Activated naive CD4-positive, alpha-beta T cell treated with anti-CD3 and anti-CD28 coated beads, Interleukin-2, amount 50 U/mL, for 24 hours (primary cell): ENCODE measurements at regions not wholly inside any gene's neighbourhood (a gene's known extent, or its start where the extent isn't known, plus 50 kb on each side); places are given as distances from the start of the nearest gene placed in this dataset.

Experiments
- H3K27ac Mint-ChIP-seq: one replicate; pipeline ENCODE4 v1.8.0; 2021; ENCODE audit warnings: mild to moderate bottlenecking, mixed read lengths
- H3K27me3 Mint-ChIP-seq: one replicate; pipeline ENCODE4 v1.8.0; 2021; ENCODE audit warnings: mixed read lengths
- H3K36me3 Mint-ChIP-seq: one replicate; pipeline ENCODE4 v1.8.0; 2021; ENCODE audit warnings: mixed read lengths
- H3K4me1 Mint-ChIP-seq: one replicate; pipeline ENCODE4 v1.8.0; 2021; ENCODE audit warnings: mixed read lengths
- H3K4me3 Mint-ChIP-seq: one replicate; pipeline ENCODE4 v1.8.0; 2021; ENCODE audit warnings: mild to moderate bottlenecking, mixed read lengths
- H3K9me3 Mint-ChIP-seq: one replicate; pipeline ENCODE4 v1.8.0; 2021; ENCODE audit warnings: mixed read lengths

- H3K27me3 Mint-ChIP-seq: peaks cover 16% of the 10 kb centered on the region
- no peaks in the 10 kb centered on the region for H3K36me3 Mint-ChIP-seq
- no peak overlapping the region for H3K27ac Mint-ChIP-seq
- peaks cover 10% of the 10 kb centered on the region for H3K9me3 Mint-ChIP-seq
- H3K4me3 Mint-ChIP-seq: no peak overlapping the region
- H3K4me1 Mint-ChIP-seq: no peaks in the 10 kb centered on the region
Observed at GRCh38 chr13:111898956-111899713, 167.8 kb upstream of the SOX1 start.

- no peak overlapping the region for H3K27ac Mint-ChIP-seq
- no peaks in the 10 kb centered on the region for H3K4me1 Mint-ChIP-seq
- peaks cover 9% of the 10 kb centered on the region for H3K27me3 Mint-ChIP-seq
- H3K9me3 Mint-ChIP-seq: peaks cover 7% of the 10 kb centered on the region
- no peak overlapping the region for H3K4me3 Mint-ChIP-seq
- no peaks in the 10 kb centered on the region for H3K36me3 Mint-ChIP-seq
Observed at GRCh38 chr13:111899714-111900389, 167.1 kb upstream of the SOX1 start.

- Mint-ChIP-seq H3K36me3 (no peaks in the 10 kb centered on the region), H3K4me1 (no peaks in the 10 kb centered on the region), H3K4me3 (no peak overlapping the region), H3K9me3 (peaks cover 8% of the 10 kb centered on the region), H3K27ac (no peak overlapping the region), H3K27me3 (peaks cover 8% of the 10 kb centered on the region)
Observed at GRCh38 chr13:111900390-111901131, 166.4 kb upstream of the SOX1 start.

GRCh38 chr13:111901267-111901915 is 165.6 kb upstream of the SOX1 start:
- H3K27me3 Mint-ChIP-seq: peaks cover 4% of the 10 kb centered on the region

GRCh38 chr13:111902726-111903125 is 164.2 kb upstream of the SOX1 start:
- Mint-ChIP-seq H3K27ac (no peak overlapping the region), H3K4me1 (no peaks in the 10 kb centered on the region), H3K27me3 (peaks cover 4% of the 10 kb centered on the region), H3K9me3 (peaks cover 4% of the 10 kb centered on the region), H3K4me3 (no peak overlapping the region), H3K36me3 (no peaks in the 10 kb centered on the region)

More at GRCh38 chr13:111901267-111901915, 165.6 kb upstream of the SOX1 start:
- peaks cover 4% of the 10 kb centered on the region for H3K9me3 Mint-ChIP-seq
- no peaks in the 10 kb centered on the region for H3K4me1 Mint-ChIP-seq
- H3K27ac Mint-ChIP-seq: no peak overlapping the region
- no peak overlapping the region for H3K4me3 Mint-ChIP-seq
- H3K36me3 Mint-ChIP-seq: no peaks in the 10 kb centered on the region

GRCh38 chr13:111903143-111903542 is 163.8 kb upstream of the SOX1 start:
- Mint-ChIP-seq H3K4me3 (no peak overlapping the region), H3K36me3 (no peaks in the 10 kb centered on the region), H3K9me3 (peaks cover 4% of the 10 kb centered on the region), H3K27ac (no peak overlapping the region), H3K4me1 (no peaks in the 10 kb centered on the region), H3K27me3 (peaks cover 2% of the 10 kb centered on the region)

- Mint-ChIP-seq H3K27me3 (peaks cover 2% of the 10 kb centered on the region), H3K9me3 (peaks cover 4% of the 10 kb centered on the region), H3K27ac (no peak overlapping the region), H3K4me3 (no peak overlapping the region), H3K4me1 (no peaks in the 10 kb centered on the region), H3K36me3 (no peaks in the 10 kb centered on the region)
Observed at GRCh38 chr13:111904166-111904565, 162.8 kb upstream of the SOX1 start.

- H3K36me3 Mint-ChIP-seq: no peaks in the 10 kb centered on the region
- H3K9me3 Mint-ChIP-seq: peaks cover 4% of the 10 kb centered on the region
- no peaks in the 10 kb centered on the region for H3K4me1 Mint-ChIP-seq
- H3K27me3 Mint-ChIP-seq: peaks cover 2% of the 10 kb centered on the region
- no peak overlapping the region for H3K4me3 Mint-ChIP-seq
- H3K27ac Mint-ChIP-seq: no peak overlapping the region
Observed at GRCh38 chr13:111904701-111905608, 162.0 kb upstream of the SOX1 start.

- Mint-ChIP-seq H3K27ac (no peak overlapping the region), H3K27me3 (peaks cover 2% of the 10 kb centered on the region), H3K36me3 (no peaks in the 10 kb centered on the region), H3K4me3 (no peak overlapping the region), H3K4me1 (no peaks in the 10 kb centered on the region), H3K9me3 (peaks cover 4% of the 10 kb centered on the region)
Observed at GRCh38 chr13:111905609-111905945, 161.4 kb upstream of the SOX1 start.

GRCh38 chr13:111906306-111906705 is 160.6 kb upstream of the SOX1 start:
- Mint-ChIP-seq H3K27me3 (peaks cover 2% of the 10 kb centered on the region), H3K4me1 (no peaks in the 10 kb centered on the region), H3K36me3 (no peaks in the 10 kb centered on the region), H3K9me3 (peaks cover 4% of the 10 kb centered on the region), H3K4me3 (no peak overlapping the region), H3K27ac (no peak overlapping the region)

- Mint-ChIP-seq H3K27me3 (peaks cover 2% of the 10 kb centered on the region), H3K4me3 (no peak overlapping the region), H3K4me1 (no peaks in the 10 kb centered on the region), H3K27ac (no peak overlapping the region), H3K36me3 (no peaks in the 10 kb centered on the region), H3K9me3 (peaks cover 4% of the 10 kb centered on the region)
Observed at GRCh38 chr13:111906816-111907215, 160.1 kb upstream of the SOX1 start.

GRCh38 chr13:111907341-111907880 is 159.5 kb upstream of the SOX1 start:
- H3K9me3 Mint-ChIP-seq: peaks cover 4% of the 10 kb centered on the region
- peaks cover 2% of the 10 kb centered on the region for H3K27me3 Mint-ChIP-seq
- no peaks in the 10 kb centered on the region for H3K4me1 Mint-ChIP-seq
- H3K36me3 Mint-ChIP-seq: no peaks in the 10 kb centered on the region
- no peak overlapping the region for H3K27ac Mint-ChIP-seq
- H3K4me3 Mint-ChIP-seq: no peak overlapping the region

GRCh38 chr13:111908361-111908760 is 158.6 kb upstream of the SOX1 start:
- Mint-ChIP-seq H3K4me3 (no peak overlapping the region), H3K4me1 (no peaks in the 10 kb centered on the region), H3K27ac (no peak overlapping the region), H3K27me3 (peaks cover 2% of the 10 kb centered on the region), H3K9me3 (peaks cover 4% of the 10 kb centered on the region), H3K36me3 (no peaks in the 10 kb centered on the region)

GRCh38 chr13:111908981-111909380 is 158.0 kb upstream of the SOX1 start:
- Mint-ChIP-seq H3K36me3 (no peaks in the 10 kb centered on the region), H3K4me3 (no peak overlapping the region), H3K9me3 (peaks cover 4% of the 10 kb centered on the region), H3K27me3 (peaks cover 2% of the 10 kb centered on the region), H3K4me1 (no peaks in the 10 kb centered on the region), H3K27ac (no peak overlapping the region)
